IMR-90 (cell line): ENCODE measurements at regions not wholly inside any gene's neighbourhood (a gene's known extent, or its start where the extent isn't known, plus 50 kb on each side); places are given as distances from the start of the nearest gene placed in this dataset.

ENCODE experiments used
- ATAC-seq: fragments of 200-7000 bp; cut with Tn5 transposase; 2 replicates; pipeline ENCODE4 v1.9.1; 2020; ENCODE audit warnings: low read depth, mild to moderate bottlenecking, moderate library complexity
- BruUV-seq: library from RNA; stranded (reverse); fragments of 400-500 nt; replicated peaks from 2 replicates; lab custom pipeline; 2021; lab: Mats Ljungman, UMichigan
- CTCF ChIA-PET: fragments of 300-600 bp; formaldehyde crosslinking; extraction: SDS; loops from one replicate; lab custom pipeline; 2021; ENCODE audit warnings: antibody characterized with exemption; lab: Yijun Ruan, JAX
- POLR2A ChIA-PET: fragments of 300-600 bp; sonication (Branson Sonifier 250); formaldehyde crosslinking; loops from one replicate; lab custom pipeline; 2022; ENCODE audit warnings: antibody characterized with exemption; ENCODE audit not compliant: unreplicated experiment; lab: Charles Lee
- DNase-seq: peaks from one replicate; pipeline ENCODE4 v3.0.0; 2013
- H2AFZ ChIP-seq: replicated peaks from 2 replicates; pipeline ENCODE3; 2013; ENCODE audit warnings: low read length, mild to moderate bottlenecking; ENCODE audit not compliant: poor library complexity
- H2AK5ac ChIP-seq: 2 replicates; pipeline ENCODE4 v1.6.1; 2013; ENCODE audit warnings: low read depth, low read length, inconsistent platforms
- H2AK9ac ChIP-seq: replicated peaks from 2 replicates; pipeline ENCODE3; 2013; ENCODE audit warnings: mild to moderate bottlenecking, low read depth, low read length, moderate library complexity; ENCODE audit not compliant: poor library complexity
- H2BK120ac ChIP-seq: 2 replicates; pipeline ENCODE4 v1.6.1; 2013; ENCODE audit warnings: low read depth, low read length, inconsistent platforms
- H2BK15ac ChIP-seq: 3 replicates; pipeline ENCODE4 v1.6.1; 2013; ENCODE audit warnings: low read depth, low read length, inconsistent platforms
- H2BK20ac ChIP-seq: 2 replicates; pipeline ENCODE4 v1.6.1; 2013; ENCODE audit warnings: low read depth, mild to moderate bottlenecking, inconsistent platforms, low read length, moderate library complexity
- H2BK5ac ChIP-seq: 2 replicates; pipeline ENCODE4 v1.6.1; 2013; ENCODE audit warnings: mild to moderate bottlenecking, low read depth, low read length, inconsistent platforms; ENCODE audit not compliant: poor library complexity, severe bottlenecking
- H3K14ac ChIP-seq: replicated peaks from 2 replicates; pipeline ENCODE4 v1.6.1; 2013; ENCODE audit warnings: low read depth, low read length, inconsistent platforms
- H3K18ac ChIP-seq: 2 replicates; pipeline ENCODE4 v1.6.1; 2013; ENCODE audit warnings: low read depth, low read length, control low read depth
- H3K23ac ChIP-seq: 2 replicates; pipeline ENCODE4 v1.6.1; 2013; ENCODE audit warnings: low read depth, low read length, inconsistent platforms
- H3K27ac ChIP-seq: 2 replicates; pipeline ENCODE4 v1.5.1; 2013; ENCODE audit warnings: mild to moderate bottlenecking, control low read depth, low read length; ENCODE audit not compliant: insufficient read depth
- H3K27me3 ChIP-seq: 2 replicates; pipeline ENCODE4 v1.6.1; 2013; ENCODE audit warnings: low read length; ENCODE audit not compliant: control insufficient read depth, insufficient read depth
- H3K36me3 ChIP-seq: 2 replicates; pipeline ENCODE4 v1.6.1; 2013; ENCODE audit warnings: low read length, mixed read lengths; ENCODE audit not compliant: control insufficient read depth, insufficient read depth
- H3K4ac ChIP-seq: 2 replicates; pipeline ENCODE4 v1.6.1; 2013; ENCODE audit warnings: low read depth, low read length, inconsistent platforms
- H3K4me1 ChIP-seq: 2 replicates; pipeline ENCODE4 v1.6.1; 2013; ENCODE audit warnings: low read length, mixed read lengths; ENCODE audit not compliant: control insufficient read depth, insufficient read depth
- H3K4me2 ChIP-seq: 2 replicates; pipeline ENCODE4 v1.6.1; 2013; ENCODE audit warnings: low read depth, mild to moderate bottlenecking, control low read depth, low read length, moderate library complexity
- H3K4me3 ChIP-seq: 2 replicates; pipeline ENCODE4 v1.5.1; 2013; ENCODE audit warnings: low read depth, mild to moderate bottlenecking, control low read depth, low read length, moderate library complexity; ENCODE audit not compliant: insufficient read depth
- H3K56ac ChIP-seq: 2 replicates; pipeline ENCODE4 v1.6.1; 2013; ENCODE audit warnings: low read length, inconsistent platforms; ENCODE audit not compliant: insufficient read depth; ENCODE audit errors: extremely low read depth
- H3K79me1 ChIP-seq, 2 experiments: 2 replicates each; pipeline ENCODE4 v1.6.1; 2013; ENCODE audit warnings: low read length in 2 of 2, inconsistent platforms in 1 of 2, low read depth in 1 of 2
- H3K9ac ChIP-seq: 2 replicates; pipeline ENCODE4 v1.6.1; 2013; ENCODE audit warnings: low read depth, low read length, control low read depth
- H3K9me1 ChIP-seq: 2 replicates; pipeline ENCODE4 v1.6.1; 2013; ENCODE audit warnings: low read length, inconsistent platforms; ENCODE audit not compliant: insufficient read depth
- H3K9me3 ChIP-seq: 2 replicates; pipeline ENCODE4 v1.6.1; 2013; ENCODE audit warnings: low read length; ENCODE audit not compliant: control insufficient read depth, insufficient read depth
- H4K20me1 ChIP-seq: 2 replicates; pipeline ENCODE4 v1.6.1; 2013; ENCODE audit warnings: low read length, inconsistent platforms; ENCODE audit not compliant: insufficient read depth
- H4K5ac ChIP-seq: 2 replicates; pipeline ENCODE4 v1.6.1; 2013; ENCODE audit warnings: mild to moderate bottlenecking, low read depth, low read length, control low read depth
- H4K8ac ChIP-seq, 2 experiments: 2 replicates each; pipeline ENCODE4 v1.6.1; 2013; ENCODE audit warnings: low read depth in 2 of 2, low read length in 2 of 2, control low read depth in 1 of 2, inconsistent platforms in 1 of 2
- H4K91ac ChIP-seq: 2 replicates; pipeline ENCODE4 v1.6.1; 2013; ENCODE audit warnings: low read depth, low read length, inconsistent platforms; ENCODE audit not compliant: insufficient read depth
- CEBPB ChIP-seq: IDR thresholded peaks from 2 replicates; pipeline ENCODE4 v1.6.1; 2012; ENCODE audit warnings: low read depth, low read length, improper control_type of control experiment
- FOS ChIP-seq: fragments of 150-350 bp; IDR thresholded peaks from 2 replicates; pipeline ENCODE4 v1.6.1; 2016; ENCODE audit warnings: low read depth, low read length
- MAFK ChIP-seq: IDR thresholded peaks from 2 replicates; pipeline ENCODE4 v1.6.1; 2012; ENCODE audit warnings: low read depth, low read length, improper control_type of control experiment
- NFE2L2 ChIP-seq: fragments of 150-350 bp; IDR thresholded peaks from 2 replicates; pipeline ENCODE4 v1.6.1; 2016; ENCODE audit warnings: low read depth, mild to moderate bottlenecking, low read length
- RCOR1 ChIP-seq: IDR thresholded peaks from 2 replicates; pipeline ENCODE4 v1.6.1; 2012; ENCODE audit warnings: mild to moderate bottlenecking, low read length, improper control_type of control experiment; ENCODE audit not compliant: insufficient replicate concordance
- RFX5 ChIP-seq: IDR thresholded peaks from 2 replicates; pipeline ENCODE4 v1.8.0; 2012; ENCODE audit warnings: low read depth, mild to moderate bottlenecking, low read length, moderate library complexity
- WGBS, 2 experiments: methylation state at CpG; one replicate each; pipeline versions ENCODE4 v1.1.5 to v1.1.7; 2013; ENCODE audit warnings: missing lambda C conversion rate in 2 of 2; ENCODE audit not compliant: insufficient read length in 1 of 2; ENCODE audit errors: extremely low coverage in 2 of 2; 5-methylcytosine and 5-hydroxymethylcytosine counted together
- dilution Hi-C: fragments of 300-500 bp; cut with HindIII; formaldehyde crosslinking; loops from one replicate; pipeline ENCODE4 v1.14.3; 2018; ENCODE audit warnings: low sequenced_read_pairs; ENCODE audit not compliant: unreplicated experiment
- in situ Hi-C: fragments of 300-500 bp; cut with MboI; formaldehyde crosslinking; loops from 3 replicates; pipeline ENCODE4 v1.14.3; 2019; ENCODE audit warnings: low sequenced_read_pairs, inconsistent platforms, mixed read lengths
- intact Hi-C: fragments of 100-400 bp; cut with micrococcal nuclease; formaldehyde crosslinking; loops from 2 replicates; pipeline ENCODE4 v1.10.0; 2022

GRCh38 chr15:88982946-88983342, 69.8 kb upstream of the MFGE8 start:
- Histone ChIP-seq H4K5ac (no peak overlapping the region), H2BK120ac (peak overlapping the region; percentile 60), H3K27ac (no peak overlapping the region), H2BK5ac (no peak overlapping the region), H3K56ac (no peak overlapping the region), H2AK5ac (peak overlapping the region; percentile 73; the same call in 1 of the 2 replicates), H3K4me2 (no peak overlapping the region), H4K20me1 (no peaks in the 10 kb centered on the region), H3K4me1 (peaks cover 20% of the 10 kb centered on the region), H3K27me3 (no peaks in the 10 kb centered on the region), H2BK20ac (peak overlapping the region; percentile 65), H3K4ac (peak overlapping the region; percentile 5; the same call in 1 of the 2 replicates), H2BK15ac (peak overlapping the region; percentile 65), H2AFZ (no peak overlapping the region), H3K36me3 (no peaks in the 10 kb centered on the region), H3K4me3 (no peak overlapping the region), H4K8ac (peak overlapping the region in 1 of 2 experiments; percentile 38; a peak in 1 of 4 replicates), H3K23ac (no peak overlapping the region), H3K14ac (0 out of 2 replicates have a peak overlapping the region, but pooled peaks have one; percentile 19), H3K79me1 (peaks cover 13 to 15% of the 10 kb centered on the region in 2 experiments; a peak in 3 of 4 replicates), H4K91ac (0 out of 2 replicates have a peak overlapping the region, but pooled peaks have one; percentile 56), H3K18ac (no peak overlapping the region), H2AK9ac (no peak overlapping the region), H3K9ac (no peak overlapping the region), H3K9me1 (peaks cover 22% of the 10 kb centered on the region), H3K9me3 (no peaks in the 10 kb centered on the region)
- TF ChIP-seq RCOR1 (no peak), RFX5 (no peak), CEBPB (no peak), MAFK (no peak), NFE2L2 (no peak), FOS (no peak)
- WGBS, 2 experiments: 100% methylated on average over 1 of the region's 2 CpGs; no CpG with 5 or more reads in 1 of the 2 experiments
- dilution Hi-C loops (no loop called here), in situ Hi-C loops (no loop called here), intact Hi-C loops (no loop called here)
- POLR2A ChIA-PET: no interaction called here
- CTCF ChIA-PET: no interaction called here
- no peak for DNase-seq
- no TSS peak for BruUV-seq
- ATAC-seq: no peak
